ENCODE measurements at regions not wholly inside any gene's neighbourhood (a gene's known extent, or its start where the extent isn't known, plus 50 kb on each side); places are given as distances from the start of the nearest gene placed in this dataset.

GRCh38 chr4:120238277-120238973 is 171.8 kb upstream of the MAD2L1 start:
- TF ChIP-seq CTCF (IDR thresholded peaks at IDR 0.05; ENCODE audit: poor library complexity, severe bottlenecking): no peak
- no peak for TF ChIP-seq RAD21 (conservative IDR thresholded peaks at IDR 0.05)
- TF ChIP-seq EZH2 (IDR thresholded peaks at IDR 0.05; ENCODE audit: borderline replicate concordance, insufficient read depth, low read length, poor library complexity, severe bottlenecking): no peak
- no peak for TF ChIP-seq POLR2AphosphoS5 (IDR thresholded peaks at IDR 0.05)
- no peak for TF ChIP-seq SMC3 (conservative IDR thresholded peaks at IDR 0.05; ENCODE audit: poor library complexity)
- TF ChIP-seq TAF1 (IDR thresholded peaks at IDR 0.05; ENCODE audit: low read depth): no peak
- no peak for TF ChIP-seq MXI1 (conservative IDR thresholded peaks at IDR 0.05; ENCODE audit: poor library complexity, severe bottlenecking)
- no peak for TF ChIP-seq REST (IDR thresholded peaks at IDR 0.05; ENCODE audit: borderline replicate concordance)
